Ishikawa (cell line): ENCODE measurements at regions not wholly inside any gene's neighbourhood (a gene's known extent, or its start where the extent isn't known, plus 50 kb on each side); places are given as distances from the start of the nearest gene placed in this dataset.

ENCODE experiments used
- CEBPB ChIP-seq: IDR thresholded peaks from 2 replicates; pipeline ENCODE4 v1.6.1; 2012
- CREB1 ChIP-seq: IDR thresholded peaks from 2 replicates; pipeline ENCODE4 v1.6.1; 2012; ENCODE audit warnings: low read depth
- EGR1 ChIP-seq: IDR thresholded peaks from 2 replicates; pipeline ENCODE4 v1.6.1; 2012
- EP300 ChIP-seq: IDR thresholded peaks from 2 replicates; pipeline ENCODE4 v1.6.1; 2012; ENCODE audit warnings: borderline replicate concordance
- FOXM1 ChIP-seq: IDR thresholded peaks from 2 replicates; pipeline ENCODE4 v1.6.1; 2012; ENCODE audit warnings: low read depth, borderline replicate concordance
- NFIC ChIP-seq: IDR thresholded peaks from 2 replicates; pipeline ENCODE4 v1.6.1; 2012
- RAD21 ChIP-seq: IDR thresholded peaks from 2 replicates; pipeline ENCODE4 v1.6.1; 2012; ENCODE audit warnings: low read depth
- REST ChIP-seq: IDR thresholded peaks from 2 replicates; pipeline ENCODE4 v1.6.1; 2012; ENCODE audit warnings: low read depth, mild to moderate bottlenecking
- TAF1 ChIP-seq: IDR thresholded peaks from 2 replicates; pipeline ENCODE4 v1.6.1; 2012; ENCODE audit warnings: low read depth, mild to moderate bottlenecking
- TCF12 ChIP-seq: IDR thresholded peaks from 2 replicates; pipeline ENCODE4 v1.6.1; 2012; ENCODE audit warnings: low read depth
- TEAD4 ChIP-seq: IDR thresholded peaks from 2 replicates; pipeline ENCODE4 v1.6.1; 2012
- YY1 ChIP-seq: IDR thresholded peaks from 2 replicates; pipeline ENCODE4 v1.6.1; 2012; ENCODE audit warnings: low read depth
- ZBTB7A ChIP-seq: IDR thresholded peaks from 2 replicates; pipeline ENCODE4 v1.6.1; 2012; ENCODE audit warnings: low read depth
- TF ChIP-seq, protein P1 (sequence below): IDR thresholded peaks from 2 replicates; pipeline ENCODE4 v1.6.1; 2012
- TF ChIP-seq, protein P2 (sequence below): IDR thresholded peaks from 2 replicates; pipeline ENCODE4 v1.6.1; 2012

- TF ChIP-seq EGR1 (no peak), REST (no peak), TCF12 (no peak), TAF1 (no peak), CREB1 (no peak), YY1 (no peak), CEBPB (no peak)
- TF ChIP-seq, protein P1, sequence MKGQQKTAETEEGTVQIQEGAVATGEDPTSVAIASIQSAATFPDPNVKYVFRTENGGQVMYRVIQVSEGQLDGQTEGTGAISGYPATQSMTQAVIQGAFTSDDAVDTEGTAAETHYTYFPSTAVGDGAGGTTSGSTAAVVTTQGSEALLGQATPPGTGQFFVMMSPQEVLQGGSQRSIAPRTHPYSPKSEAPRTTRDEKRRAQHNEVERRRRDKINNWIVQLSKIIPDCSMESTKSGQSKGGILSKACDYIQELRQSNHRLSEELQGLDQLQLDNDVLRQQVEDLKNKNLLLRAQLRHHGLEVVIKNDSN, result no peak
Measured at GRCh38 chr6:133590814-133591213, 298.1 kb upstream of the TCF21 start.

DNA sequence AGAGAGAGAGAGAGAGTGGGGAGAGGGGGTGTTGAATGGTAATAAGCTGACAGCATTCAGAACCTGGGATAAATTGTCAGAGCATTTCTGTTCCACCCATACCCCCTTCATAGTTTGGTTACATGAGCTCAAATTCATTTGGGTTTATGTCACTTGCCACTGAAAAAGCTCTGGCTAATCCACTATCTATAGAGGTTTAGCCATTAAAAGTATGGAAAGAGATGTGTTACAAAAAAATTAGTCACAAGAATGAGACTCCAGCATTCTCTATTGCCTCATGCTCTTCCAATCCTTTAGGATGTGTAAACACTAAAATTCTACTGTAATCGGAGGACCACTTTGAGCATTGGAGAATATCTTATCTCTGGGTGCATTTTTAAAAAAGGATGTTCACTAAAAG, 297.6 kb upstream of the TCF21 start:
- no peak for TF ChIP-seq CEBPB
- TF ChIP-seq CREB1, result no peak
- TF ChIP-seq TAF1, result no peak
- no peak for TF ChIP-seq TCF12
- TF ChIP-seq RAD21, result no peak
- no peak for TF ChIP-seq ZBTB7A
- no peak for TF ChIP-seq EP300
- TF ChIP-seq EGR1, result no peak
- TF ChIP-seq, protein P1, result no peak
- TF ChIP-seq FOXM1, result no peak
- no peak for TF ChIP-seq TEAD4
- TF ChIP-seq NFIC, result no peak

GRCh38 chr6:133594652-133595110, 294.2 kb upstream of the TCF21 start:
- no peak for TF ChIP-seq YY1
- TF ChIP-seq RAD21, result no peak
- TF ChIP-seq, protein P1, result no peak
- TF ChIP-seq EP300, result no peak

- TF ChIP-seq EP300 (no peak), RAD21 (no peak), ZBTB7A (no peak), TEAD4 (no peak), FOXM1 (no peak), REST (no peak), EGR1 (no peak), CREB1 (no peak), YY1 (no peak), CEBPB (no peak), TAF1 (no peak), NFIC (no peak), TCF12 (no peak)
- TF ChIP-seq, protein P1, result no peak
- TF ChIP-seq, protein P2, sequence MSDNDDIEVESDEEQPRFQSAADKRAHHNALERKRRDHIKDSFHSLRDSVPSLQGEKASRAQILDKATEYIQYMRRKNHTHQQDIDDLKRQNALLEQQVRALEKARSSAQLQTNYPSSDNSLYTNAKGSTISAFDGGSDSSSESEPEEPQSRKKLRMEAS, result no peak
Measured at GRCh38 chr6:133595111-133595761, 293.7 kb upstream of the TCF21 start.

DNA sequence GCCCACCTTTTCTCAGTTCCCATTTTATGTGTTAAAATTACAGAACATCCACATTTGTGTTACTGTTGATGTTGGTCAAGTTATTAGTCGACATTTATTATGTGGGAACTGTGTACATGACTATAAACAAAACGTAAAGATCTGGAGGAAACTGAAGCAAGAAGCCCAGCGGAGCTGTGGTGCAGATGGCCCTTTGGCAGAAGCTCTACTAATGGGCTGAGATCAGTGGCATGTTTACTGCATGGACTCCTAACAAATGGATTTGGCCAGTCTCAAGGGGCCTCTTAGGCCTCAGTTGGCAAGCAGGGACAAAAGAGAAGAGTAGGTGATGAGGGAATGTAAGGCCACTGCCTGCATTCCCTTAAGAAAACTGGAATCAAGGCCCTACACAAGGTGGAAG, 282.1 kb upstream of the TCF21 start:
- TF ChIP-seq CREB1 (no peak), EGR1 (no peak), TAF1 (no peak), EP300 (no peak), CEBPB (no peak), FOXM1 (no peak), YY1 (no peak)
- TF ChIP-seq, protein P2, result no peak
